GM18909 (cell line): ENCODE measurements at regions not wholly inside any gene's neighbourhood (a gene's known extent, or its start where the extent isn't known, plus 50 kb on each side); places are given as distances from the start of the nearest gene placed in this dataset.
"Not testable (repeated sequence)": the region's sequence is repeated elsewhere in the genome, so short reads cannot be mapped to it uniquely, and the experiment has no call there.

Experiments used
- ATAC-seq: cut with Tn5 transposase; IDR thresholded peaks from one replicate; pipeline ENCODE4 v1.9.1; 2021; ENCODE audit warnings: mild to moderate bottlenecking; ENCODE audit not compliant: unreplicated experiment, poor library complexity

GRCh38 chr20:39705032-39705431, 742.9 kb downstream of the DHX35 start:
- ATAC-seq, result no peak

- ATAC-seq, result not testable (repeated sequence)
Observed at GRCh38 chr20:39703357-39703756, 741.2 kb downstream of the DHX35 start.

DNA sequence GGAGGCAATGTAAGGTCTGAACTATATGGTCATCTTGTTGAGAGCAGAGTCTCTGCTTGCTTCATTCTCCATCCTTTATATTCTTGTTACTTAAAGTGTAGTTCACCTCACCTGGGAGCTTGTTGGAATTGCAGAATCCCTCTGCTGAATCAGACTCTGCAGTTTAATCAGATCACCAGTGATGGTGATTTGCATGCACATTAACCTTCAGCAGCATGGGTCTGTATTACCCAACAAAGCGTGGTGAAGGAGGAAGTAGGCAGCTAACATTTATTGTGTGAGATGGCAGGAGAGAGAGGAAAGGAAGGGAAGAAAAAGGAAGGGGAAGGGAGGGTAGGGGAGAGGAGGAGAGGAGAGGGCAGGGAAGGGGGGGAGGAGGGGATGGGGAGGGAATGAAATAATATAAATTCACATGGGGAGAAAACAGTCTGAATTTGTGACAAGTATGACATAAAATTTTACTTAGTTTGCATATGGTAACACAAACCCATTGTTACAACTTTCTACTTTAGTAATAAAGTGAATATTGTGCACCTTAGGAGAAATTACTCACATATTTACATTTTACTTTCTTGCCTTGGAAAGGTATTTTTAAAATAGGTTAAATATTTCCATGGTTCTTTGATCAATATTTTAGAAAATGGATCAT, 740.7 kb downstream of the DHX35 start:
- no peak for ATAC-seq

DNA sequence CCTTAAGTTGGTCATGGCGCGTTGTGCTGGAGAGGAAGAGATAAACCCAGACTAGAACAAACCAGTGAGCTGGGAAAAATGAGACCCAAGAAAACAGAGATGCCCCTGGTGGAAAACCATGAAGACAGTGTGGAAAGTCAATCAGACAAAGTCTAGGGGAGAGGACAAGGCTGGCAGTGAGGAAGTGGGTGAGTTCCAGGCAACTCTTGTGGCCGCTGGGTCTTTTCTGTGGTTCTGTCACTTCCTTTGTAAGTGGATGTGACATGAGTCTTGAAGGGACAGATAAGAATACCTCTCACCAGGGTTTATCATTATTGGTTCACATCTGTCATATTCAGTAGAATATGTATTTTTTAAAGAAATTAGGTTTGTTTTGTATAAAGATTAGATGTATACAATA, 738.4 kb downstream of the DHX35 start:
- no peak for ATAC-seq

GRCh38 chr20:39699166-39699725, 737.1 kb downstream of the DHX35 start:
- ATAC-seq, result no peak

DNA sequence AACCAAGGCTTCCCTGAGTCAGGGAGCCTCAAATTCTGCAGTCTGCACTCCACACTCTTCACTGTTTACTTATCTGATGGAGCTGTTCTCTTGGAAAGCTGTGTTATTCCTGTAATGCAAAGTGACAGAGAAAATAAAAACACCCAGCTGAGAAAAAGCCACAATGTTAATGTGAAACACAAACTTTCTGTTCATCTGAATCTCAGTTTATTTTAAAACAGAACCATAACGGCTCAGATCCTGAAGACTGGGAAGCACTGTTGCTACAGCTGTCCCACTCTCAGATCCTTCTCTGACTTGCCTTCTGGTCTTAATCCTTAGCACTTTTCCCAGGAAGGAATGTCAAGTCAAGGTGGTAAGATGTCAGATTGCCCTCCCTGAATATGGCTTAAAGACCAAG, 736.6 kb downstream of the DHX35 start:
- no peak for ATAC-seq

GRCh38 chr20:39691151-39691862, 729.2 kb downstream of the DHX35 start:
- no peak for ATAC-seq

GRCh38 chr20:39676857-39677391, 714.8 kb downstream of the DHX35 start:
- no peak for ATAC-seq

GRCh38 chr20:39676241-39676640, 714.1 kb downstream of the DHX35 start:
- ATAC-seq, result no peak

DNA sequence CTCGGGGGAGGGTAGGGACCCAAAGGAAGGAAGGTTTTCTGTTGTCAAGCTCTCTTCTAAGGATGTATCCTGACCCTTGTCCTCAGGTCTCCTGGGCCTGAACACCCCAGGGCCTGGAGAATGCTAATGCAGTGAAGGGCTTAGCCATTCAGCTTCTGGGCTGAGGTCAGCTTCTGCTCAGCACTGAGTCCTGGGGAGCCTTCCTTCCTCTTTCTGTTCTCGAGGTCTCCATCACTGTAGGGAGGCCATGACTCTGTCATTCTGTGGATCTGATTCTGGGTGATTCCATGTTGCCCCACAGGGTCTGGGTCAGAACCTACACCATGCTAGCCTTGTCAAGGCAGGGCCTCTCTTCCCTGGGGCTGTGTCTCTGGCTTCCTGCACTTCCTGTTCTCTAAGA, 712.7 kb downstream of the DHX35 start:
- no peak for ATAC-seq

DNA sequence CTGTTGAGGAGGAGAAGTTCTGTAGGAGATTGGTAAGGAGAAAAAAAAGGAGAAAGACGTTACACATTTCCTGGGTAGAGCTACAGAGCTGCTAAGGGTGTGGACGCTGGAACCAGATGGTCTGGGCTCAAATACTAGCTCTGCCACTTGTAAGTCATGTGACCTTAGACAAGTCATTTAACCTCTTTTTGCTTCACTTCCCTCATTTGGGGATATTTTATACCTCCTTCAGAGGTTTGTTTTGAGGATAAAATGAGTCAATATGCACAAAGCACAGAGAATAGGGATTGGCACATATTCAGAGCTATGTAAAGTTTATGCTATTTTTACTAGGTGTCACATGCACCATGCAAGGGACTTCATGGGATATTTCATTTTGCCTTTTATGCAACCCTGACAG, 708.8 kb downstream of the DHX35 start:
- ATAC-seq, result no peak

- ATAC-seq, result no peak
Observed at GRCh38 chr20:39669659-39670058, 707.5 kb downstream of the DHX35 start.

DNA sequence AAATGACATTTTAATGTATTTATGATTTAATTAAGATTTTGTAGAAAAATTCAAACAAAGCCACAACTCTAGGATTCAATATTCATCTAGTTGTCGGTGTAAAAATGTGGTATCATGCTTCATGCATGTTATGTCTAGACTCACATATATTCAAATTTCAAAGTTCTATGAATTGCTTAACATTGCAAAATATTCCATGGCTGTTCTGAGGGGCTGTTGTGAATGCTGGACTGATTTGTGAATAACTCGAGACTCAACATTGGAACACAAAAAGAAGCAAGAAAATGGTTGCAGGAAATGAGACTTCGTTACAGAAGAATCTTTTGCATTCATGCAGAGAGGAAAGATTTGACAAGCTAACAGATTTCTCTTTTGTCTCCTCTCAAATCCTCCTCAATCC, 705.9 kb downstream of the DHX35 start:
- ATAC-seq, result no peak

DNA sequence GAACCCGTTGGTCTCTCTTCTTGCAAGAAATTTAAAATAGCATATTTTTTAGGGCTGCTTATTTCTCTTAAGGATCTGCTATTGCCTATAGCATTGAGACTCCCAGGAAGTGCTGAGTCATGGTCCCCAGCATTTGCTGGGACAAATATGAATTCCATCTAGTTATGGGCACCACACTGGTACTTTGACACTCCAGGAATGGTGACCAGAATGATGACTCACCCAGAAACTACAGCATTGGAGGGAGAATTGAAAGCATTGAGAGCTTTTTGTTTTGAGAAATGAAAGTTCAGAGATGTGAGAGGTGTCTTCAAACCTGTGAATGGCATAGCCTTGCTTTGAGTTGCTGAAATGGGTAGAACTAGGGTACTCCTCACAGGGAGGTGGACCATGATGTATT, 699.7 kb downstream of the DHX35 start:
- ATAC-seq, result no peak

GRCh38 chr20:39660965-39661364, 698.8 kb downstream of the DHX35 start:
- no peak for ATAC-seq

- no peak for ATAC-seq
Observed at GRCh38 chr20:39660226-39660625, 698.1 kb downstream of the DHX35 start.

DNA sequence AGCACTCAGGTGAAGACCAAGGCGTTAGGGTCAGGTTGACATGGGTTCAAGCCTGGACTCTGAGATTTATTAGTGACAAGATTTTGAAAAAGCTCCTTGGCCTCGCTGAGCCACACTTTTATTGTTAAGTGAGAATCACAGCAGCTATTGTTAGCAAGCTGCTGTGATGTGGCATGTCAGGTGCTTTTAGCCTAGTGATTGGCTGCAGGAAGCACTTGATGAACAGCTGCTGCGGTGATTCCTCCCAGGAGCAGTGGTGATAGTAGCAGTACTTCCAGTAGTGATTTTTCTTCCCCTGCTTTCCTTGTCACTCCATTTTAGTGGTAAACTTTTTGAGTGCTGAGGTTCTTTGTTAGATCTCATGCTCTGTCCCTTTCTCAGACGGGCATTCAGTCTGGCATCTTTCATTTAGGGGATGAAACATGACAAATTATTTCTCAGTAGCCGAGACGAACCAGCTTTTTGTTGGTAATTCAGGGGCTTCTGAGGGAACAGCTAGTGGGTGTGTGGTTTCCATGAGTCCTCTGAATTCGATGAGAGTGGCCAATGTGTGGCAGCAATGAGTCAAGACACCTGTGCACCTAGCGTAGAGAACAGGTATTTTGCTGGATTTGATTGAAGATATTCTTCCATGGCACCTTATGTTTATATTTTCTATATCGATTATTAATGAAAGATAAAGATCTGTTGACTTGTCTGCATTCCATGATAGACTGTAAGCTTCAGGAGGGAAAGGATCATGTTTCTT, 696.7 kb downstream of the DHX35 start:
- no peak for ATAC-seq

DNA sequence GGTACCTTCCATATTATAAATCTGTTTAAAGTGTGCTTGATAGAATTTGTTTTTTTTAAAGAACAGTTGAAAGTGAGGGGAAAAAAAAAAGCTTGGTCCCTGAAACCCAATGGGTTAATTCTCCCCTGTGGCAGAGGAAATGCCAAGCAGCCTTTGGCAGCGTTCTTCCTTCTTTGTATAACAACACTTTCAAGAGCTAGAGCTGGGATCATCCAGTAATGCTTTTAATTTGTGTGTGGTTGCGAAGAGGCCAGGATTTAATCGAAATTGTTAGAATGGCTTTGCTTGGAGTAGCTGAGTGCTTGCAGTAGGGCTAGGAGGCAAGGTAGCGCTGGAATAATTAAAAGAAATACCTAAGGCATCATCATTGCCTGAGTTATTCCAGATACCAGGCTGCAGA, 692.0 kb downstream of the DHX35 start:
- ATAC-seq, result no peak

- ATAC-seq, result no peak
Observed at GRCh38 chr20:39651645-39652325, 689.6 kb downstream of the DHX35 start.

- ATAC-seq, result no peak
Observed at GRCh38 chr20:39646874-39647413, 684.8 kb downstream of the DHX35 start.
